Activated CD8-positive, alpha-beta T cell treated with anti-CD3 and anti-CD28 coated beads for 36 hours (primary cell): ENCODE measurements at regions not wholly inside any gene's neighbourhood (a gene's known extent, or its start where the extent isn't known, plus 50 kb on each side); places are given as distances from the start of the nearest gene placed in this dataset.

Source experiments
- ATAC-seq: fragments of 200-7000 bp; cut with Tn5 transposase; one replicate; pipeline ENCODE4 v1.10.0; 2021; ENCODE audit warnings: mild to moderate bottlenecking, moderate library complexity
- CTCF ChIA-PET: fragments of 350-600 bp; sonication (Branson Sonifier 250); formaldehyde crosslinking; loops from one replicate; lab custom pipeline; 2021; ENCODE audit warnings: antibody characterized with exemption; lab: Charles Lee
- POLR2A ChIA-PET: fragments of 350-600 bp; sonication (Branson Sonifier 250); formaldehyde crosslinking; loops from one replicate; lab custom pipeline; 2021; ENCODE audit warnings: antibody characterized with exemption; lab: Charles Lee
- DNase-seq: peaks from one replicate; pipeline ENCODE4 v3.0.0-alpha.2; 2020
- H3K27ac Mint-ChIP-seq: one replicate; pipeline ENCODE4 v1.8.0; 2021; ENCODE audit warnings: mild to moderate bottlenecking, mixed read lengths
- H3K27me3 Mint-ChIP-seq: one replicate; pipeline ENCODE4 v1.8.0; 2021; ENCODE audit warnings: mixed read lengths
- H3K36me3 Mint-ChIP-seq: one replicate; pipeline ENCODE4 v1.8.0; 2021; ENCODE audit warnings: low read depth, mixed read lengths
- H3K4me1 Mint-ChIP-seq: one replicate; pipeline ENCODE4 v1.8.0; 2021; ENCODE audit warnings: low read depth, mixed read lengths
- H3K4me3 Mint-ChIP-seq: one replicate; pipeline ENCODE4 v1.8.0; 2021; ENCODE audit warnings: mild to moderate bottlenecking, moderate library complexity, mixed read lengths
- H3K9me3 Mint-ChIP-seq: one replicate; pipeline ENCODE4 v1.8.0; 2021; ENCODE audit warnings: mixed read lengths
- CTCF ChIP-seq: fragments of 200-600 bp; IDR thresholded peaks from one replicate; pipeline ENCODE4 v1.8.0; 2022; ENCODE audit warnings: antibody characterized with exemption, mild to moderate bottlenecking
- intact Hi-C: fragments of 100-400 bp; cut with micrococcal nuclease; formaldehyde crosslinking; loops from one replicate; pipeline ENCODE4 v1.10.0; 2022

DNA sequence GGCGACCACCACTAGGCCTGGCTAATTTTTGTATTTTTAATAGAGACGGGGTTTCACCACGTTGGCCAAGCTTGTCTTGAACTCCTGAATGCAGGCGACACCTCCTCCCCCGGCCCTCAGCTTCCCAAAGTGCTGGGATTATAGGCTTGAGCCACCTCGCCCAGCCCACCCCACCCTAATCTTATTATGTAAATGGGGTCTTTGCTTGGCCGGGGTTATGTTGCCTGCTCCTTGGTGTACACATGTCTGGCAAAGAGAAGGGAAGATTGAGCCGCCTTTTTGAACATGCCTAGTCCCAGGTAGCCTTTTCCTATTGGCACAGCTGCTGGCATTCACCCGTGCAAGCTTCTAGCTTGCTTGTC is 106.8 kb downstream of the KCTD15 start:
- intact Hi-C loops, result no loop called here
- H3K4me1 Mint-ChIP-seq, result peaks cover 4% of the 10 kb centered on the region
- ATAC-seq, result no peak
- H3K27ac Mint-ChIP-seq, result no peak overlapping the region
- ChIA-PET POLR2A (no interaction called here), CTCF (no interaction called here)
- peaks cover 42% of the 10 kb centered on the region for H3K27me3 Mint-ChIP-seq
- H3K4me3 Mint-ChIP-seq, result no peak overlapping the region
- no peak for DNase-seq
- H3K36me3 Mint-ChIP-seq, result no peaks in the 10 kb centered on the region
- TF ChIP-seq CTCF, result no peak
- peaks cover 7% of the 10 kb centered on the region for H3K9me3 Mint-ChIP-seq

DNA sequence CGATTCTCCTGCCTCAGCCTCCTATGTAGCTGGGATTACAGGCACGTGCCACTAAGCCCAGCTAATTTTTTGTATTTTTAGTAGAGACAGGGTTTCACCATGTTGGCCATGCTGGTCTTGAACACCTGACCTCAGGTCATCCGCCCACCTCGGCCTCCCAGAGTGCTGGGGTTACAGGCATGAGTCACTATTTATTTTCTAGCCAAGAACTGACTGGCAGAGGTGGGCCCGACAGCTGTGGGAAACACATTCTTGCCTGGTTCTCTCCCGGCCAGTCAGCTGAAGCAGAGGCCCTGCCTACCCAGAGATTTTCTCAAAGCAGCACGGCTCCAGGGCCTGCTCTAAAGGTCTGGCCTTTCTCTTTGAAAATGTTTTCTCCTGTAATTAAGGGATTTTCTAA is 108.0 kb downstream of the KCTD15 start:
- no peak for TF ChIP-seq CTCF
- Mint-ChIP-seq H3K27me3 (peaks cover 45% of the 10 kb centered on the region), H3K27ac (no peak overlapping the region), H3K36me3 (no peaks in the 10 kb centered on the region), H3K4me1 (peaks cover 4% of the 10 kb centered on the region), H3K4me3 (no peak overlapping the region), H3K9me3 (no peaks in the 10 kb centered on the region)
- ChIA-PET POLR2A (no interaction called here), CTCF (interaction anchor here (0.6 kb wide), 1 partner anchor 126 kb away, joined by 3 read pairs; no protein-coding TSS in a partner anchor)
- intact Hi-C loops, result no loop called here
- DNase-seq (peak; percentile 4), ATAC-seq (no peak)

DNA sequence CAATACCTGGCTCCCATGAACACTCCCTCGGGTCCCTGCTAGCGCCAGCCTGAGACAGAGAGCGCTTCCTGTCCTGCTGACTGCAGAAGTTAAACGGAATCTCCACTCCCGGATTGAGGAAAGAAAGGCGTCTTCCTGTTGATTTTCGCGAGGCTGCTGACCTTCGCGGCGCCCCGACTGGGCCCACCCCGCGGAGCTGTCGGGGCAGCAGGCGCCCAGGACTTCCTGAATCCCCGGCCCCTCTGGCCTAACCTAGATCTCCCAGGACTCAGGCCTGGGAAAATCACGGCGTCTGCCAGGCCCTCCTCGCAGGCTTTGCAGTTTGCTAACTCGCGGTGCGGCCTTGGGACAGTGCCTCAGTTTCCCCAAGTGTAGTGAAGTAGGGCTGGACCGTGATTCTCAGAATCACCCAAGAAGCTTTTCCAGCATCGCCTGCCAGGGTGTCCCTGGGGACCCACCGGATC is 108.8 kb downstream of the KCTD15 start:
- DNase-seq (no peak), ATAC-seq (no peak)
- no peak overlapping the region for H3K27ac Mint-ChIP-seq
- intact Hi-C loops, result no loop called here
- ChIA-PET POLR2A (no interaction called here), CTCF (interaction anchor here (1.2 kb wide), 1 partner anchor 127 kb away, joined by 4 read pairs; no protein-coding TSS in a partner anchor)
- no peak for TF ChIP-seq CTCF
- peaks cover 42% of the 10 kb centered on the region for H3K27me3 Mint-ChIP-seq
- peaks cover 4% of the 10 kb centered on the region for H3K4me1 Mint-ChIP-seq
- no peaks in the 10 kb centered on the region for H3K9me3 Mint-ChIP-seq
- H3K4me3 Mint-ChIP-seq, result peak overlapping the region; percentile 36
- H3K36me3 Mint-ChIP-seq, result no peaks in the 10 kb centered on the region

DNA sequence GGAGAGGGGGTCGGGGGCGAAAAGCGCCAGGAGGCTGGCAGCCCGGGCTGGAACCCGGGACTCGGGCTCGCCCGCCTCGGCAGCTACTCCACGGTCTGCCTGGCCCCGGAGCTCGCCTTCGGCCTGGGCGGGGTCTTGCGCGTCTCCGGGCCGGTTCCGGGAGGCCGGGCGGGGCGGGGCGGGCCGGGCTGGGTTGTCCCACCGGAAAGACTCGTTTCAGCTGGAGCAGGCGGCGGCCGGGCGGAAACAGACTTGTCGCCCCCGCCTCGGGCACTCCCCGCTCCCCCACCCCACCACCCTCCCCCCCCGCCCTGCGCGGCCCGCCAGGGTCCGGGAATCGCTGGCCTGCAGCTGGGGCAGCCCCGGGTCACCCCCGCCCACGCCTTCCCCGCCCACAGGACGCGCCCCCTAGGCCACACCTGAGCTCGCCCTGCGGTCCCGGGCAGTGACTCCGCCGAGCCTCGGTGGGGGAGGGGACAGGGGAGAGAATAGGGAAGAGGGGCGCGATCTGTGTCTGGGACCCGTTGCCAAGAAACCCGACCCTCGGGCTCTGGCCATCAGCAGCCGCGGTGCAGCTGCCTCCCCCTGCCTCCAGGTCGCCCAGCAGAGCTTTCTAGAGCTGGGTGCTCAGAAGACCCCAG is 109.4 kb downstream of the KCTD15 start:
- intact Hi-C loops, result no loop called here
- Mint-ChIP-seq H3K27me3 (peaks cover 41% of the 10 kb centered on the region), H3K4me3 (no peak overlapping the region), H3K27ac (no peak overlapping the region), H3K4me1 (peaks cover 4% of the 10 kb centered on the region), H3K9me3 (no peaks in the 10 kb centered on the region), H3K36me3 (no peaks in the 10 kb centered on the region)
- DNase-seq (peak; percentile 24), ATAC-seq (peak; percentile 17)
- TF ChIP-seq CTCF, result no peak
- ChIA-PET POLR2A (no interaction called here), CTCF (interaction anchor here (1.2 kb wide), 1 partner anchor 128 kb away, joined by 4 read pairs; no protein-coding TSS in a partner anchor)

DNA sequence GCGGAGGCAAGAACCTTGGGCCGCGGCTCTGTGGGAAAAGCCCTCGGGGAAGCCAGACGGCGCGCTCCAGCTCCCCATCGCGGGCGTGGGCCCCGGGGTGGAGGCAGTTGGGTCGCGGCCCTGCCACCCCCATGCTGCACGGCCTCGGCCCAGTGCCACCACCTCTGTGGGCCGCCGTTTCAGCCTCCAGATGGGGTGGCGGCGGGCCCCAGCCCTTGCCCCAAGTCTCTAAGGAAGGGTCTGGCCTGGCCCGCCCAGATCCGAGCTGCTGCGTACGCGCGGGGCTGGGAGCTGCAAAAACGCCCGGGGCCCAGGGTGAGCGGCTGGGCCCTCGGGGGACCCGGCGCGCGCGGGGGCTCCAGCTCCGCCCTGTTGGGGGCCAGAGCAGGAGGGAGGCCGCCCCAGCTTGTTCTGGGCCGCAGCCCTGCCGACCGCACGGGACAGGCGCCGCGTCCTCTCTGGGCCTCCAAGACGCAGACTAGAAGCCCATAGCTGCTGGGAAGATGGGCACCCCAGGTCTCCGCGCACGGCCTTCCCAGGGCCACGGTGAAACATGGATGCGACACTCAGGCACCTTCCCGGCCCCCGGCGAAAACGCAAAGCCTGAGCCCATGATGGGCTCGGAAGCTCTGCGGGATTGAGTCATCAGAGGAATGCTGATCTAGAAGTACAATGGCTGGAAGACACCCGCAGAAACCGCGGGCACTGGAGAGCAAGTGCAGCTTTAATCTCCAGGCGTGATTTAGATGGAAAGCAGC is 110.1 kb downstream of the KCTD15 start:
- no peak overlapping the region for H3K4me3 Mint-ChIP-seq
- POLR2A ChIA-PET, result no interaction called here
- no peak for TF ChIP-seq CTCF
- intact Hi-C loops, result no loop called here
- CTCF ChIA-PET, result interaction anchor here (1.2 kb wide), 1 partner anchor 128 kb away, joined by 4 read pairs; no protein-coding TSS in a partner anchor
- H3K4me1 Mint-ChIP-seq, result peaks cover 4% of the 10 kb centered on the region
- no peaks in the 10 kb centered on the region for H3K36me3 Mint-ChIP-seq
- no peak for DNase-seq
- H3K27ac Mint-ChIP-seq, result no peak overlapping the region
- peaks cover 38% of the 10 kb centered on the region for H3K27me3 Mint-ChIP-seq
- no peak for ATAC-seq
- no peaks in the 10 kb centered on the region for H3K9me3 Mint-ChIP-seq
